22Rv1 (cell line): ENCODE measurements at regions not wholly inside any gene's neighbourhood (a gene's known extent, or its start where the extent isn't known, plus 50 kb on each side); places are given as distances from the start of the nearest gene placed in this dataset.

Experiments
- ZFX ChIP-seq: fragments of 450-650 bp; IDR thresholded peaks from 2 replicates; pipeline ENCODE4 v1.6.1; 2017; ENCODE audit warnings: antibody characterized with exemption, borderline replicate concordance
- TF ChIP-seq, protein P1 (sequence below): fragments of 450-650 bp; IDR thresholded peaks from 2 replicates; pipeline ENCODE4 v1.5.1; 2017; ENCODE audit warnings: mild to moderate bottlenecking

GRCh38 chr20:39800548-39800947 is 838.4 kb downstream of the DHX35 start:
- TF ChIP-seq, protein P1, sequence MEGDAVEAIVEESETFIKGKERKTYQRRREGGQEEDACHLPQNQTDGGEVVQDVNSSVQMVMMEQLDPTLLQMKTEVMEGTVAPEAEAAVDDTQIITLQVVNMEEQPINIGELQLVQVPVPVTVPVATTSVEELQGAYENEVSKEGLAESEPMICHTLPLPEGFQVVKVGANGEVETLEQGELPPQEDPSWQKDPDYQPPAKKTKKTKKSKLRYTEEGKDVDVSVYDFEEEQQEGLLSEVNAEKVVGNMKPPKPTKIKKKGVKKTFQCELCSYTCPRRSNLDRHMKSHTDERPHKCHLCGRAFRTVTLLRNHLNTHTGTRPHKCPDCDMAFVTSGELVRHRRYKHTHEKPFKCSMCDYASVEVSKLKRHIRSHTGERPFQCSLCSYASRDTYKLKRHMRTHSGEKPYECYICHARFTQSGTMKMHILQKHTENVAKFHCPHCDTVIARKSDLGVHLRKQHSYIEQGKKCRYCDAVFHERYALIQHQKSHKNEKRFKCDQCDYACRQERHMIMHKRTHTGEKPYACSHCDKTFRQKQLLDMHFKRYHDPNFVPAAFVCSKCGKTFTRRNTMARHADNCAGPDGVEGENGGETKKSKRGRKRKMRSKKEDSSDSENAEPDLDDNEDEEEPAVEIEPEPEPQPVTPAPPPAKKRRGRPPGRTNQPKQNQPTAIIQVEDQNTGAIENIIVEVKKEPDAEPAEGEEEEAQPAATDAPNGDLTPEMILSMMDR = no peak
- TF ChIP-seq ZFX = no peak
